ENCODE measurements at regions not wholly inside any gene's neighbourhood (a gene's known extent, or its start where the extent isn't known, plus 50 kb on each side); places are given as distances from the start of the nearest gene placed in this dataset.

DNA sequence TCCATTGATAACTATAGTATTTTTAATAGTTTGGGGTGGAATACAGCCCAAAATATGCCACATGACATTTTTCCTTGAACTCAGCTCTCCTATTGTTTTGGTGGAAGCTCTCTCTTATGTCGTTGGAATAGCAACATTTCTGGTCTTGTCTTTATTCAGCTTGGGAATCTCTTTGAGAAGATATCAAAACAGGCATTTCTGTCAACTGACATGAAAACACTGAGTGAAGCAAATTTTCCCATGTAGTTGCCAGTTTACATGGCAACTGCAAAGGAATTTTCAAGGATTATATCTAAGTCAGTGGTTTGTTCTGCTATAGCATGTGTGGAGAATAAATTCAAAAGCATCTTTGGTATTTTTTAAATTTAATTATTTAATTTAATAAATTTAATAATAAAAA, 863.5 kb upstream of the CDH8 start:
- Histone ChIP-seq H3K4me3 (no peak overlapping the region), H3K4me1 (no peaks in the 10 kb centered on the region), H3K9me3 (no peaks in the 10 kb centered on the region), H3K36me3 (ENCODE audit: low read depth, missing control alignments) (no peaks in the 10 kb centered on the region), H3K27me3 (no peaks in the 10 kb centered on the region), H3K27ac (no peak overlapping the region)
- 79 to 88% methylated on average over 1 of the region's 1 CpG for WGBS, 2 donors
- DNase-seq, result no peak
- TF ChIP-seq, protein P1, sequence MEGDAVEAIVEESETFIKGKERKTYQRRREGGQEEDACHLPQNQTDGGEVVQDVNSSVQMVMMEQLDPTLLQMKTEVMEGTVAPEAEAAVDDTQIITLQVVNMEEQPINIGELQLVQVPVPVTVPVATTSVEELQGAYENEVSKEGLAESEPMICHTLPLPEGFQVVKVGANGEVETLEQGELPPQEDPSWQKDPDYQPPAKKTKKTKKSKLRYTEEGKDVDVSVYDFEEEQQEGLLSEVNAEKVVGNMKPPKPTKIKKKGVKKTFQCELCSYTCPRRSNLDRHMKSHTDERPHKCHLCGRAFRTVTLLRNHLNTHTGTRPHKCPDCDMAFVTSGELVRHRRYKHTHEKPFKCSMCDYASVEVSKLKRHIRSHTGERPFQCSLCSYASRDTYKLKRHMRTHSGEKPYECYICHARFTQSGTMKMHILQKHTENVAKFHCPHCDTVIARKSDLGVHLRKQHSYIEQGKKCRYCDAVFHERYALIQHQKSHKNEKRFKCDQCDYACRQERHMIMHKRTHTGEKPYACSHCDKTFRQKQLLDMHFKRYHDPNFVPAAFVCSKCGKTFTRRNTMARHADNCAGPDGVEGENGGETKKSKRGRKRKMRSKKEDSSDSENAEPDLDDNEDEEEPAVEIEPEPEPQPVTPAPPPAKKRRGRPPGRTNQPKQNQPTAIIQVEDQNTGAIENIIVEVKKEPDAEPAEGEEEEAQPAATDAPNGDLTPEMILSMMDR (IDR thresholded peaks at IDR 0.05), result no peak
- no peak for TF ChIP-seq POLR2A (IDR thresholded peaks at IDR 0.05)
- intact Hi-C loops (cut with DNase I; ENCODE audit: low total_unique reads), result no loop called here

DNA sequence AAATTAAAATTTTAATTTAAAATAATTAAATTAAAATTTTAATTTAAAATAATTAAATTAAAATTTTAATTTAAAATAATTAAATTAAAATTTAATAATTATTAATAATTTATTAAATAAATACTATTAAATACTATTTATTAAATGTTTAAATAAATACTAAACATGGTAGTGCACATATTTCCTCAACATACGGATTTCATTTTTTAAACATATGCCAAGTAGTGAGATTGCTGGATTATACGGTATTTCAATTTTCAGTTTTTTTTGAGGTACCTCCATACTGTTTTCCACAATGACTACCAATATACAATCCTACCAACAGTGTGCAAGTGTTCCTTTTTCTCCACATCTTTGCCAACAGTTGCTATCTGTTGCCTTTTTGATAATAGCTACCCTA, 852.9 kb upstream of the CDH8 start:
- no peaks in the 10 kb centered on the region for H3K4me1 ChIP-seq
- no peak overlapping the region for H3K27ac ChIP-seq
- TF ChIP-seq, protein P1 (IDR thresholded peaks at IDR 0.05), result no peak
- no peak for TF ChIP-seq POLR2A (IDR thresholded peaks at IDR 0.05)
- no peaks in the 10 kb centered on the region for H3K36me3 ChIP-seq (ENCODE audit: low read depth, missing control alignments)
- intact Hi-C loops (cut with DNase I; ENCODE audit: low total_unique reads), result no loop called here
- no peak overlapping the region for H3K4me3 ChIP-seq
- DNase-seq, result no peak
- WGBS, 2 donors, result 90 to 93% methylated on average over 2 of the region's 2 CpGs
- no peaks in the 10 kb centered on the region for H3K9me3 ChIP-seq
- no peaks in the 10 kb centered on the region for H3K27me3 ChIP-seq

DNA sequence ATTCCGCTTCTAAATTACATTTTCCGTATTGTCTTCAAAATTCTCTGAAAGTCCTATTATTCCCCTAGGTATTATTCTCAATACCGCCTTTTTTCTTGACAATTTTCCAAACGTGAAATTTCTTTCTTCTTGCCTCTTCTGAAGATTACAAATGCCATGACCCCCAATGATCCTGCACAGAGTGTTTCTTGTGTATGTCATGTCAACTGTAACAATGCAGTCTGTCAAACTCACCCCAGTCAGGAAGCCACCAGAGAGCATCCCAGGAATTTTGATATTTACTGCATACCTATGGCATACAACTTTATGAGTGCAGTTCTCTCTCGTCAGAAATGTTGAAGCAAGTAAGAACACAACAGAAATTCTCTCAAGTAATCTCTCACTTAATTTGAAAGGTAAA, 847.3 kb upstream of the CDH8 start:
- intact Hi-C loops (cut with DNase I; ENCODE audit: low total_unique reads), result no loop called here
- no peak overlapping the region for H3K27ac ChIP-seq
- H3K27me3 ChIP-seq, result no peaks in the 10 kb centered on the region
- H3K9me3 ChIP-seq, result no peaks in the 10 kb centered on the region
- H3K36me3 ChIP-seq (ENCODE audit: low read depth, missing control alignments), result no peaks in the 10 kb centered on the region
- DNase-seq, result no peak
- no peak for TF ChIP-seq POLR2A (IDR thresholded peaks at IDR 0.05)
- TF ChIP-seq, protein P1 (IDR thresholded peaks at IDR 0.05), result no peak
- no peaks in the 10 kb centered on the region for H3K4me1 ChIP-seq
- H3K4me3 ChIP-seq, result no peak overlapping the region
- WGBS, 2 donors, result 75 to 79% methylated on average over 5 of the region's 5 CpGs

DNA sequence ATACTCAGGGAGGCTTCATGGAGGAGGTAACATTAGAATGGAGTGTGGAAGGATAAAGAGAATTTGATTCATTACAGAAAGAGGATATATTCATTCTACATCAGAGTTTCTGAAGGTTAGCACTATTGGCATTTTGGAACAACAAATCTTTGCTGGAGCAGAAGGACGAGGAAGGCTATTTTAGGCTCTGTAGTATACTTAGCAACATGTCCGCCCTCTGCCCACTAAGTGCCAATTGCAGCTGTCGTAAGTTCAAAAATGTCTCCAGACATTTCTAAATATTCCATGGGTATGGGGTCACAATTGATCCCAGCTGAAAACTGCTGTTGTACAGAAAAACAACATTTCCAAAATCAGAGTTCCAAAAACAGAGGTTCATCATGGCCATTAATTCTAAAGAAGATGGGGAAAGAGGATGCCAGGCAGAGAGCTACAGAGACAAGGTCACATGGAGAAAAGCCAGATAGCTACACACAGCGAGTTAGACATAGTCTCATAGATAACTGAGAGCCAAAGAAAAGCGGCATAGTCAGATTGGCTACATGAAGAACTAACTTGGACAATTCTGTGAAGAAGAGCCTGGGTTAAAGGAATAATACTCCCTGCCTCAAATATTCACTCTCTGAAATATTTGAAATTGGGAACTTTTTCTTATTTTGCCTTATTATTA, 846.4 kb upstream of the CDH8 start:
- TF ChIP-seq POLR2A (IDR thresholded peaks at IDR 0.05), result no peak
- TF ChIP-seq, protein P1 (IDR thresholded peaks at IDR 0.05), result no peak
- no peak overlapping the region for H3K4me3 ChIP-seq
- no peak for DNase-seq
- no peaks in the 10 kb centered on the region for H3K9me3 ChIP-seq
- H3K27me3 ChIP-seq, result no peaks in the 10 kb centered on the region
- H3K27ac ChIP-seq, result no peak overlapping the region
- H3K36me3 ChIP-seq (ENCODE audit: low read depth, missing control alignments), result no peaks in the 10 kb centered on the region
- H3K4me1 ChIP-seq, result no peaks in the 10 kb centered on the region
- intact Hi-C loops (cut with DNase I; ENCODE audit: low total_unique reads), result no loop called here
- 74 to 77% methylated on average over 5 of the region's 5 CpGs for WGBS, 2 donors

DNA sequence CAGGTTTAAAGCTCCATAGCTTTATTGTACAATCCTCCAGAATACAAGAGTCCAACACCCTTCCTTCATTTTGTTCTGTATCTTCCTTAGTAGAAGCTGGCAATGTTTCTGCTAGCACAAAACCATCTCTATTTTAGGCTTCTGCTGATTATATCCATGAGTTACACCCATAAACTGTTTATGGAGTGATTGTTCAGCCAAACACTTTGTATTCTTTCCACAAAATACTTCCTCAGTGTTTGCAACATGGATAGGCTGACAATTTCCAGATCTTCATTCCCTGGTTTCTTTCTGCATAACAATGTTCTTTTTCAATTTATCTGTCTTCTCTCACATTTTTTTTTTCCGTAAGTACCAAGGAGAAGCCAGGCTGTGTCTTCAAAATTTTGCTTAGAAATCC, 839.9 kb upstream of the CDH8 start:
- intact Hi-C loops (cut with DNase I; ENCODE audit: low total_unique reads), result no loop called here
- no peak for DNase-seq
- Histone ChIP-seq H3K4me3 (no peak overlapping the region), H3K27me3 (no peaks in the 10 kb centered on the region), H3K4me1 (no peaks in the 10 kb centered on the region), H3K27ac (no peak overlapping the region), H3K36me3 (ENCODE audit: low read depth, missing control alignments) (no peaks in the 10 kb centered on the region), H3K9me3 (no peaks in the 10 kb centered on the region)
- 69 to 77% methylated on average over 1 of the region's 1 CpG for WGBS, 2 donors
- TF ChIP-seq, protein P1 (IDR thresholded peaks at IDR 0.05), result no peak
- no peak for TF ChIP-seq POLR2A (IDR thresholded peaks at IDR 0.05)

All from testis (tissue), 2 donors.